CD4-positive, alpha-beta T cell treated with Interleukin-6 for 4 hours (primary cell): ENCODE measurements at regions not wholly inside any gene's neighbourhood (a gene's known extent, or its start where the extent isn't known, plus 50 kb on each side); places are given as distances from the start of the nearest gene placed in this dataset.

ENCODE experiments used
- DNase-seq: peaks from one replicate; pipeline ENCODE4 v3.0.0-alpha.2; 2020; ENCODE audit warnings: mixed read lengths

- peak; percentile 14 for DNase-seq
These were observed 94.5 kb upstream of the UPP2 start for GRCh38 chr2:158006961-158007719.

DNA sequence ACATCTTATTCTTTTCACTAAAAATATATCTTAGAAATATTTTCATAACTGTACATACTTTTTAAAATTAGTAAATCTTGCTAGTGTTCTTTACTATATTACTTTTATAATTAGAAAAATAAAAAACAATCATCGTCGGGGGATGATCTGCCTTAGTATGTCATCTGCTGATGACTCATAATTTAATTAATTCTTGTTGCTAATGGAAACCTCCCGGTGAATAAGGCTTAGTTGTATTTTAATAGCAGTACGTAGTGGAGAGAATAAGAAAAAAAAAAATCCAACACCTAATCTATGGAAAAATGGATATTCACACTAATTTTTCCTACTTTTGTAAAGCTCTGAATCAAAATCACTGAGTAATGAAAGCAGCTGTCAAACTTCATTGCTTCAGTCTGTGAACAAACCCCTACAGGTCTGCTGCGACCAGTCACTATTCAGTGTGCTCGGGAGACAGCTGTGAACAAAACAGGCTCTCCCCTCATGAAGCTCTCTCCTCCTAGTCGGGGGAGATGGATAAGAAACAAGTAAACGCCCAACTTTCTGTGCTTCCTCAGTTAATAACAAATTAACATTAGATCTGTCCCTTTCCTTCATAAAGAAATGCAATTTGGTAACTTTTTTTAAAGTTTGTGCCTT lies 97.4 kb upstream of the UPP2 start:
- DNase-seq: no peak

DNA sequence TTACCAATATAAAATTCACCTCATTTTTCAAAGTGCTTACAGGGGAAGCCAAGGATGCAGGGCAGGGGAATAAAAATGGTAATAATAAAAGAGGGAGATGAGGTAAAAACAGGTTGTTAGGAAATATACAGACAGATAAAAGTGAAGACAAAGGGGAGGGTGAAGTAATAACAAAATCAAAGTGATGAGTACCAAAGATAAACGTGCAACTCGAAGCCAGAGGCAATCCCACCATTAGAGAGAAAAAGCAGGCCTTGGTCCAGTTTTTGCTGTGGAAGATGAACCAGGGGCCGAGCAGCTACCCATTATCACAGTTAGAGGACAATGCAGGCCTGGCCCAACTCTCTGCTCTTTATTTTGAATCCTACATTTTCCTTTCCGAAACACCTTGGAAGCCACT lies 99.6 kb upstream of the UPP2 start:
- DNase-seq: no peak

DNA sequence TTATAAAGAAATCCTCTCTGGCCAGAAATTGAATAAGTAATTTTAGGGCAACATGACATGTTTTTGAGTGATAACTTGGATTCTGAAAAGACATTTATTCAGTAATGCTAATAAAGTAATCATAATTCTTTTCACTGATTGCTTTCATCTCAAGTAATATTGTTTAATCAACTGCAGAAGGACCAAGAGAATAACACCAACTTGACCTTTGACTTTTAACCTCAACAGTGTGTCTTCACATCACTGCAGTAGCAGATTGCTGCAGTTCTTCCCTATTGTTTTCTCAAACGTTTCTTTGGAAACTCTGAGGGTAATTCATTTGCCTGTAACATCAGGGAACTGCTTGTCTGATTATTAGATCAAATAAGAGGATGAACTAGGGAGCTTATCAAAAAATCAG lies 104.9 kb upstream of the UPP2 start:
- no peak for DNase-seq

DNA sequence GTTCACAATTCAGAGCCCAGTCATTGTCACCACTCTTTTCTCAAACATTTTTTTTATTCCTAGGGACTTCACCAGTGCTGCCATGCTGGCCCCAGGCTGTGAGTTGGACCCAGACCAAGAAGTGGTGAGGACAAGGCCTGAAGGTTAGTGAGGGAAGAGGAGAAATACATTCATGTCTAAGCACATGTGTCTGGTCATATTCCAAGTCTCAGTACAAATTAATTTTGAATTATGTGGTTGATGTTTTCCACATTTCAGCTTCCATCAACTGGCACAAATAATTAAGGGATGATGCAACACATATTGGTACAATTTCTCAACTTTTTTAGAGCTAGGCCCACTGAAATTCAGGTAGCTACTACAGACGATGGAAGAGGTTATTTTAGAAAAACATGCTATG lies 106.6 kb upstream of the UPP2 start:
- DNase-seq: no peak

DNA sequence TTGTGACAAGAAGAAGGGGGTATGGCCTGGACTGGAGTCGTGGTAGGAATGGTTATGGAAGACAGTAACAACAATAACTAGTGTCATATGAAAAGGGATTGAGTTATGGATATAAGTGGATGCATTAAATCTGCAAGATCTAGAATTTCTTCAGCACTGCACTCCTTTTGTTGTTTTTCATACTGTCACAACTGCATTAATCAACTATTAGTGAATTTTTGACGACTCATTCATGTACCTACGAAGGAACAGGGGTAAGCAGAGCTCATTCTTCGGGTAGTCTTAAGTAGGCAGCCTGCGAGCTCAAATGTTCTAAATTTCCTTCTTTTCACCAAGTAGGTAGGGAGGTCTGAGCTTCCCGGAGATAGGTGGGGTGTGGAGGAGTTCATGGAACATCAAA lies 109.7 kb upstream of the UPP2 start:
- no peak for DNase-seq

GRCh38 chr2:157990173-157990572 lies 111.5 kb upstream of the UPP2 start:
- no peak for DNase-seq

DNA sequence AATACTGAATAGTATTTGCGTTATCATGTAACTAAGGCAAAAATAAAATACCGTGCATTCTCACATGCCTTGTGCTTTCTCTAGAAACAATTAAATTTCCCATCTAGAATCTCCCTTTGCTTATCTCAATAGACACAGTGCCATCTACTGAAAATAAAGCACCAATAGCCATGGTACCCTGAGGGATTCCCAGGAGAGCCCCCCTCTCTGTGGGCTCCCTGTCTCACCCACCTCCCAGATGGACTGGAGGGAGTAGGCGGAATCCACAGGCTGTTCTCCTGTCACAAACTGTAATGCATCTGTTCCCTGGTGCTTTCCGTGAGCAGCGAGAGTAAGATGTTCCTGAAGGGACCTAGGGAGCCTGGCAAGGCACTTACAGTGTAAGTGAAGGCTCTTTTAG lies 112.4 kb upstream of the UPP2 start:
- DNase-seq: no peak

DNA sequence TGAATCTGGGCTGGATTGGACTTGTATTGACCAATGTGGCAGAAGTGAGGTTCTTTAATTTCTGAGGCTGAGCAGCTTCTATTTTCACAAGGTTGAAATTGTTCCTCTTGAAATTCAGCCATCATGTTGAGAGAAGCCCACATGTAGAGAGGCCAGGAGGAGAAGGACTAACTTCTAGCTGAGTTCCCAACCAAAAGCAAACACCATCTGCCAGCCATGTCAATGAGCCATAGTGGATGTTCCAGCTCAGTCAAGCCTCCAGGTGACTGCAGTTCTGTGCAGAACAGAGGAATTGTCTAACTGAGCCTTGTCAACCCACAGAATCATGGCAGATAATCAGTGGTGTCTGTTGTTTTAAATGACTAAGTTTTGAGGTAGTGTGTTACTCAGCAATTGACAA lies 110.6 kb upstream of the ACVR1 start:
- no peak for DNase-seq

- DNase-seq: no peak
These were observed 108.7 kb upstream of the ACVR1 start for GRCh38 chr2:157984866-157985265.

- no peak for DNase-seq
These were observed 103.9 kb upstream of the ACVR1 start for GRCh38 chr2:157980020-157980419.

DNA sequence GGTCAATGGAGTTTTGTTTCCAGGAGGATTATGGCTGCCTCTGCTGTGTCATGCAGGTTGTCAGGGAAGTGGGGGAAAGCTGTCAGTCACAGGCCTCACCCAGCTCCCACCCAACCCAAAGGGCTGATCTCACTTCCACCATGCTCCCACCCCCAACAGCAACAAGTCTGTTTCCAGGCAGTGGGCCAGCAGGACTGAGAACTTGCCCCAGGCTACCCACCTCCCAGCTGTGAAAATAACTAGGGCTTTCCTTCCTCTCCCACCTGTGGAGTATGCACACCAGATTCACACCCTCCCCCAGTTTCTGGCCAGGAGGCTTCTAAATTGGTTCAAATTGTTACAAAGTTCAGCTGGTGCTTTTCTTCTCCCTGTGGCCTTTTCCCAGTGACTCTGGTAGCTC lies 95.6 kb upstream of the ACVR1 start:
- no peak for DNase-seq

DNA sequence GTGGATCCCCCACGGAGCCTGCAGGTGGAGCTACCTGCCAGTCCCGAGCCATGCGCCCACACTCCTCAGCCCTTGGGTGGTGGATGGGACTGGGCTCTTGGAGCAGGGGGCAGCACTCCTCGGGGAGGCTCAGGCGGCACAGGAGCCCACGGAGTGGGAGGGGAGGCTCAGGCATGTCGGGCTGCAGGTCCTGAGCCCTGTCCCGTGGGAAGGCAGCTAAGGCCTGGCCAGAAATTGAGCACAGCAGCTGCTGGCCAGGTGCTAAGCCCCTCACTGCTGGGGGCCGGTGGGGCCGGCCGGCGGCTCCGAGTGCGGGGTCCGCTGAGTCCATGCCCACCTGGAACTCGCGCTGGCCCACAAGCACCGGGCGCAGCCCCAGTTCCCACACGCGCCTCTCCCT lies 91.7 kb upstream of the ACVR1 start:
- no peak for DNase-seq

GRCh38 chr2:157959249-157959648 lies 83.1 kb upstream of the ACVR1 start:
- DNase-seq: no peak

DNA sequence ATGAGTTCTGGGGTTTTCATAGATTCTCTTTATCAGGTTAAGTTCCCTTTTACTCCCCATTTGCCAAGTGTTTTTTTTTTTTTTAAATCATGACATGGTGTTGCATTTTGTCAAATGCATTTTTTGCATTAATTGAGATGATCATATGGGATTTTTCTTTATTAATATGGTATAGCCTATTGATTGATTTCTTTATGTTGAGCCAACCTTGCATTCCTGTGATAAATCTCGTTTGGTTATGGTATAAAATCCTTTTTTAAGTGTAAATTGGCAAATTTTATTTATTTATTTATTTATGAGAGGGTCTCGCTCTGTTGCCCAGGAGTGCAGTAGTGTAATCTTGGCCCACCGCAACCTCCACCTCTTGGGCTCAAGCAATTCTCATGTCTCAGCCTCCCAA lies 81.5 kb upstream of the ACVR1 start:
- DNase-seq: no peak

- DNase-seq: no peak
These were observed 76.4 kb upstream of the ACVR1 start for GRCh38 chr2:157952558-157952957.

- DNase-seq: no peak
These were observed 72.7 kb upstream of the ACVR1 start for GRCh38 chr2:157948856-157949255.

GRCh38 chr2:157946919-157947557 lies 70.9 kb upstream of the ACVR1 start:
- DNase-seq: no peak

DNA sequence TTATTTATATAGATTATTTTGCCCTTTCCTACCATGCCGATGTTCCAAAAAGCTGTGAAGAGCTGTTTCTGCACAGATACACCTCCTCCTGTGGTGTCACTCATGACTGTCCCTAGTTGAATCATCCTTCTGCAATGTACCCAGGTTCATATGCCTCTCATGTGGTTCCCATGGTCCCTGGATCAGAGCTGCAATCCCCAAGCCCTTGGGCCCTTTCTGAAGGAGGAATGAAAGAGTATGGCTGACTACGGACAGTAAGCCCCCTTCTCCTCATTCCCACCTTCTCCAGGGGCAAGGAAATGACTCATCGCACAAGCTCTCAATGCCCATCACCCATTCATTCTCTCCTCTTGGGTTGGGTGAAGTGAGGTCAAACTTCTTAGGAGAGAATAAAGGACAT lies 63.9 kb upstream of the ACVR1 start:
- no peak for DNase-seq

GRCh38 chr2:157938556-157938955 lies 62.4 kb upstream of the ACVR1 start:
- DNase-seq: no peak

- DNase-seq: no peak
These were observed 60.3 kb upstream of the ACVR1 start for GRCh38 chr2:157936406-157936805.

- no peak for DNase-seq
These were observed 59.3 kb upstream of the ACVR1 start for GRCh38 chr2:157935378-157935906.

- no peak for DNase-seq
These were observed 58.7 kb upstream of the ACVR1 start for GRCh38 chr2:157934684-157935377.
